ENCODE measurements at regions not wholly inside any gene's neighbourhood (a gene's known extent, or its start where the extent isn't known, plus 50 kb on each side); places are given as distances from the start of the nearest gene placed in this dataset.

DNA sequence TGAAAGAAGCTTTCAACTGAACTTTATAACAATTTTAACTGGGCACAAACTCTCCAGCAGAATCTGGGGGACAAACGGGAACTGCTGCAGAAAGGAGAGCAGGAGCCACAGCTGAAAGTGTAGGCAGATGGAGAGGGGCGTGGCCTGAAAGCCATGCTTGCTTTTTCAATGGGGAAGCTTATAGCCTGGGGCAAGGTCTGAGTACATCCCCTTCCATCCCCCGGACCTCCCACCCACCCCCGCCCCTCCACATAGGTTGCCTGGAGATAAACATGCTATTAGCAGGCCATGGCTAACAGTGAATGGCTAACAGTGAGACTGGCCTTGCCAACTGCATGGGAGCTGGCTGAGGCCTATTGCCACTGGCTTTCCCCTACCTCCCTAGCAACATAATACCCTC lies 317.9 kb upstream of the TANK start:
- TF ChIP-seq, protein P1, sequence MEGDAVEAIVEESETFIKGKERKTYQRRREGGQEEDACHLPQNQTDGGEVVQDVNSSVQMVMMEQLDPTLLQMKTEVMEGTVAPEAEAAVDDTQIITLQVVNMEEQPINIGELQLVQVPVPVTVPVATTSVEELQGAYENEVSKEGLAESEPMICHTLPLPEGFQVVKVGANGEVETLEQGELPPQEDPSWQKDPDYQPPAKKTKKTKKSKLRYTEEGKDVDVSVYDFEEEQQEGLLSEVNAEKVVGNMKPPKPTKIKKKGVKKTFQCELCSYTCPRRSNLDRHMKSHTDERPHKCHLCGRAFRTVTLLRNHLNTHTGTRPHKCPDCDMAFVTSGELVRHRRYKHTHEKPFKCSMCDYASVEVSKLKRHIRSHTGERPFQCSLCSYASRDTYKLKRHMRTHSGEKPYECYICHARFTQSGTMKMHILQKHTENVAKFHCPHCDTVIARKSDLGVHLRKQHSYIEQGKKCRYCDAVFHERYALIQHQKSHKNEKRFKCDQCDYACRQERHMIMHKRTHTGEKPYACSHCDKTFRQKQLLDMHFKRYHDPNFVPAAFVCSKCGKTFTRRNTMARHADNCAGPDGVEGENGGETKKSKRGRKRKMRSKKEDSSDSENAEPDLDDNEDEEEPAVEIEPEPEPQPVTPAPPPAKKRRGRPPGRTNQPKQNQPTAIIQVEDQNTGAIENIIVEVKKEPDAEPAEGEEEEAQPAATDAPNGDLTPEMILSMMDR (IDR thresholded peaks at IDR 0.05) = no peak
- TF ChIP-seq POLR2A (IDR thresholded peaks at IDR 0.05) = no peak

Measured in Peyer's patch (tissue), 4 donors.